ENCODE measurements at regions not wholly inside any gene's neighbourhood (a gene's known extent, or its start where the extent isn't known, plus 50 kb on each side); places are given as distances from the start of the nearest gene placed in this dataset.

DNA sequence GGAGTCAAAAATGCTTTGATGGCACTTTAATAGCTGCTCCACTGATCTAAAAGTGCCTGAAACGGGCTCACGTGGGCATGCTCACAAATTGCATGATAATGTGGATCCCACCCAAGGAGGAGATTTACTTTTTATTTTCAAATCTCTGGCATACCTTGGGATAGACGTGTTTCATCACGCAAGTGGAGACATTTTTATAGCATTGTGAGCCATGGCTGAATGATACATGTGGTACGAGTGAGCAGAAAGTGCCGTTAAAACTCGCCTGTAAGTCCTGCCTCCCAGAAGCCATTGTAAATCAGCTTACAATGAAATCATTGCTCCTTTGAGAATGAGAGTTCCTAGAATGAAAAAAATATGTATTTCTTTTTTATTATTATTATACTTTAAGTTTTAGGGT is 514.7 kb downstream of the MAT2B start:
- Histone ChIP-seq H3K4me1 (ENCODE audit: control insufficient read depth in 1 of 2, insufficient read depth in 2 of 2, low read length in 2 of 2) (no peaks in the 10 kb centered on the region), H3K9me3 (ENCODE audit: control insufficient read depth in 1 of 2, low read length in 2 of 2) (no peaks in the 10 kb centered on the region), H3K27me3 (ENCODE audit: low read depth, low read length) (no peaks in the 10 kb centered on the region), H3K27ac (ENCODE audit: low read length) (no peak overlapping the region), H3K4me3 (ENCODE audit: low read depth in 1 of 2, low read length in 2 of 2) (no peak overlapping the region), H3K36me3 (ENCODE audit: control insufficient read depth in 1 of 2, insufficient read depth in 2 of 2, low read length in 2 of 2) (no peaks in the 10 kb centered on the region)

DNA sequence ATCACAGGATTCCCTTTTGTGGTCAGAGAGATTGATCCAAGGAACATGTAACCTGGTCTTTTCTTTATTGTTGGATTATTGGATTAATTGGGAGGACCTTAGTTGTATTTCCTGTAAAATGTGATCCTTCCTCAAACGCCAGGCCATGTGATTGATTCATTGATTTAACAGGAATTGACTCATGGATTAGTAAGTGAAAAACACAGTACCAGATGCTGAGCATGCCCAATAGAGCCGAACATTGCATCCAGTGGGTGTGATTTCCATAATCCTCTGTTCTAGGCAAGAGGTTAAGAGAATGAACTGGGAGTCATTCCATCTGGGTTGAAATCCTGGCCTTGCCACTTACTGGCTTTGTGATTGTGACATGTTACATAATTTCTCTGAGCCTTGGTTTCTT is 522.3 kb downstream of the MAT2B start:
- no peak overlapping the region for H3K4me3 ChIP-seq (ENCODE audit: low read depth in 1 of 2, low read length in 2 of 2)
- no peaks in the 10 kb centered on the region for H3K36me3 ChIP-seq (ENCODE audit: control insufficient read depth in 1 of 2, insufficient read depth in 2 of 2, low read length in 2 of 2)
- no peak overlapping the region for H3K27ac ChIP-seq (ENCODE audit: low read length)
- no peaks in the 10 kb centered on the region for H3K4me1 ChIP-seq (ENCODE audit: control insufficient read depth in 1 of 2, insufficient read depth in 2 of 2, low read length in 2 of 2)
- no peaks in the 10 kb centered on the region for H3K9me3 ChIP-seq (ENCODE audit: control insufficient read depth in 1 of 2, low read length in 2 of 2)
- H3K27me3 ChIP-seq (ENCODE audit: low read depth, low read length): no peaks in the 10 kb centered on the region

DNA sequence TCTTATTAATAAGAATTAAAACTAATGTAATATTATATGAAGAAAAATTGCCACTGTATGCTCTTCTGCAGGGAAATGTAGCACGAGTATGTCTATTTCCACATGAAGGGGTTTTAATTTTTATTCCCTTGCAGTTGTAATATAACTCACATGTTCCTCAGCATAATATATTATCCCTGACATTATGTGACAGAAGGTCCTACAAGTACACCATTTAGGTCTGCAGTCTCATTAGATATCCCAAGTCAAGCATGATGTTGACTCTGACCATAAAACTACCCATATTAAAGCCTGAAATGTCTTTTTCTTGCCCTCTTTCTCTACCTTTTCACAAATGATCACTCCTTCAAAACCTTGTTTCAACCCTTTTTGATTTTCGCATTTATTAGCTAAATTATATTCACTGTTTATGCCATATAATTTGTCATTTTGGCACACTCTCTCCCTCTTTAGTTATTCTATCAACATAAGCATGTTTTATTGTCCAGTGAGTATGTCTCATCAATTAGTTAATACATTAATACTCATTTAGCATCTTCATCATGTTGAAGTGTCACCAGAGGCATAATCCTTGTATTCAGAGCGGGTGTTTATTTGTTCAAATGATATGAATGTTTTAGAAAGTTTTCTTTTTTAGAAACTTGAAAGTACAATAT is 532.8 kb downstream of the MAT2B start:
- H3K4me1 ChIP-seq (ENCODE audit: control insufficient read depth in 1 of 2, insufficient read depth in 2 of 2, low read length in 2 of 2): no peaks in the 10 kb centered on the region
- H3K27ac ChIP-seq (ENCODE audit: low read length): no peak overlapping the region
- no peaks in the 10 kb centered on the region for H3K9me3 ChIP-seq (ENCODE audit: control insufficient read depth in 1 of 2, low read length in 2 of 2)
- H3K4me3 ChIP-seq (ENCODE audit: low read depth in 1 of 2, low read length in 2 of 2): no peak overlapping the region
- H3K27me3 ChIP-seq (ENCODE audit: low read depth, low read length): no peaks in the 10 kb centered on the region
- H3K36me3 ChIP-seq (ENCODE audit: control insufficient read depth in 1 of 2, insufficient read depth in 2 of 2, low read length in 2 of 2): no peaks in the 10 kb centered on the region

DNA sequence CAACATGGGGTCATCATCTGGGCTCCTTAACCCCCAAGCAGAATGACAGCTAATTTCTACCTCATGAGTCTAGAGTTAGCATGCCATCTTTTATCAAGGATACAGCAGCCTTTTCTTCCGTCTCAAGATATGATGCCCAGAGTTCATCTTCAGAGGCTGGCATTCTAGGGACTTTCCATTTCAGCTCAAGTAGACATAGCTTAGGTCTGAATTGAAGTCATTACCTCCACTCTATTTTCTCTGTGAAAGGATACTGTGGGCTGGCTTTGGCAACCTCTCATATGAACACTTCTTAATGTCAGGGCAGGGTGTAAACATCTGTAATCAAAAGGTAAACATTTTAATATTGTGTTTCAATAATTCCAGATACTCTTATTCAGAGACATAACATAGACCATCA is 535.7 kb downstream of the MAT2B start:
- no peaks in the 10 kb centered on the region for H3K4me1 ChIP-seq (ENCODE audit: control insufficient read depth in 1 of 2, insufficient read depth in 2 of 2, low read length in 2 of 2)
- H3K9me3 ChIP-seq (ENCODE audit: control insufficient read depth in 1 of 2, low read length in 2 of 2): no peaks in the 10 kb centered on the region
- no peak overlapping the region for H3K4me3 ChIP-seq (ENCODE audit: low read depth in 1 of 2, low read length in 2 of 2)
- no peaks in the 10 kb centered on the region for H3K27me3 ChIP-seq (ENCODE audit: low read depth, low read length)
- H3K36me3 ChIP-seq (ENCODE audit: control insufficient read depth in 1 of 2, insufficient read depth in 2 of 2, low read length in 2 of 2): no peaks in the 10 kb centered on the region
- no peak overlapping the region for H3K27ac ChIP-seq (ENCODE audit: low read length)

DNA sequence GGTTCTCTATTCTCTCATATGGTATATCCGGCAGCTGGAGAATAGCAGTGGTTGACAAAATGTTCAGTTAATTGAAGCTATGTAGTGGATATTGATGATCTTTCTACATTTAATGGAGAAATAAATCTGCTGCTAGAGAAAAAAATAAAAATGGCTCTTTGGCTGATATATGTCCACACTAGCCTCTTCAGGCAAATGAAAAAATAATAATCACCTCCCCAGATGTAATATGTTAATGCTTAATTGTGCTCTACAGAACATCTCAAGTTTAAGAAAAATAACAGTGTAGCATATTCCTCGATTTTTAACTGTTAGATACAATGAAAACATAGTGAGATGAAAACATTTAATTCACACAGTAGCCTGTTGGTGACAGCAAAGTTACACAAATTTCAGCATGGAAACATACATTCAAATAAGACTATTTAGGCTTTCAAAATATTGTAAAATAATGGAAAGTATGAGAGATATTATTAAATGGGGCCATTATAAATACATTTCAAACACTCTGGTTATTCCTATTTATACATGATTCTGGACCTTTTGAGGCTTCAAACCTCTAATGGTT is 543.0 kb downstream of the MAT2B start:
- H3K9me3 ChIP-seq (ENCODE audit: control insufficient read depth in 1 of 2, low read length in 2 of 2): no peaks in the 10 kb centered on the region
- no peak overlapping the region for H3K4me3 ChIP-seq (ENCODE audit: low read depth in 1 of 2, low read length in 2 of 2)
- H3K27ac ChIP-seq (ENCODE audit: low read length): no peak overlapping the region
- no peaks in the 10 kb centered on the region for H3K36me3 ChIP-seq (ENCODE audit: control insufficient read depth in 1 of 2, insufficient read depth in 2 of 2, low read length in 2 of 2)
- no peaks in the 10 kb centered on the region for H3K27me3 ChIP-seq (ENCODE audit: low read depth, low read length)
- H3K4me1 ChIP-seq (ENCODE audit: control insufficient read depth in 1 of 2, insufficient read depth in 2 of 2, low read length in 2 of 2): no peaks in the 10 kb centered on the region

DNA sequence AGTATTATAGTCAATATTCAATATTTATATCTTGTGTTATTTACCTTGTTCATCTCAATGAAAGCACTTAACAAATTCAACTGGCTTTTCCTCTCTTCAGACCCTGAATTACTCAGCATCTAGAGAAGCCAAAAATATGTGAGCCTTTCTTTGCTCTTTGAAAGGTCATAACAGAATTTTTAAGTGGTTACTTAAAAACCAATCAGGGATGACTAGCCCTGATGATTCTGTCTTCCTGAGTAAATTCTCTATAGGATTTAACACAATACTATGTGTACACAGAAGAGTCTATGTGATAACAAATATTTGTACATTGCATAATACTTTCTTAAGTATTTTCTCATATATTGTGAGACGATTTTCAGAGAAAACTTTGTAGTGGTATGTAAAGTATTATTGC is 546.3 kb downstream of the MAT2B start:
- Histone ChIP-seq H3K27me3 (ENCODE audit: low read depth, low read length) (no peaks in the 10 kb centered on the region), H3K4me3 (ENCODE audit: low read depth in 1 of 2, low read length in 2 of 2) (no peak overlapping the region), H3K9me3 (ENCODE audit: control insufficient read depth in 1 of 2, low read length in 2 of 2) (no peaks in the 10 kb centered on the region), H3K4me1 (ENCODE audit: control insufficient read depth in 1 of 2, insufficient read depth in 2 of 2, low read length in 2 of 2) (no peaks in the 10 kb centered on the region), H3K27ac (ENCODE audit: low read length) (no peak overlapping the region), H3K36me3 (ENCODE audit: control insufficient read depth in 1 of 2, insufficient read depth in 2 of 2, low read length in 2 of 2) (no peaks in the 10 kb centered on the region)

DNA sequence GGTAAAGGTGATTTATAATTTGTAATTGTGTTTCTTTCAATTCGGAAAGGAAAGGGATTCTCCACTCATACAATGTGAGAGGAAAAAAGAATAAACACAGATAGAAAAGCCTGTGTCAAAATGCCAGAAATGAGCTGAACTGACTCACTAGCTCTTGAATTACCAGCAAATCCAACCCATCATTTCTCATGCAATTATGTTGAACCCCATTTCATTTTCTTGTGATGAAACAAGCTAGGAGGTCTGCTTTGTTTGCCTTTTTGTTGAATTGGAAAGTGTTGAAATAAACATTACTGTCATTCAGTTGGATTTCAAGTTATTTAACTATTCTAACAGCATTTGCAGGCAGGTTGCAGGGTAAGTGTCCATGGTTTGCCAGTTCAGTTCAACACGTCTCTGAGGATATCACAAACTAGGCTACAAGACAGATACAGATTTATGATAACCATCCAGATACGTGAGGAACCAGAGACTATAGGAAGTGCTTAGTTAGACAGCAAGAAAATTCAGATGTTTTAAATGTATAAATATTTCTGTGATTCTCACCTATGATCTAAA is 547.2 kb downstream of the MAT2B start:
- Histone ChIP-seq H3K27me3 (ENCODE audit: low read depth, low read length) (no peaks in the 10 kb centered on the region), H3K36me3 (ENCODE audit: control insufficient read depth in 1 of 2, insufficient read depth in 2 of 2, low read length in 2 of 2) (no peaks in the 10 kb centered on the region), H3K4me3 (ENCODE audit: low read depth in 1 of 2, low read length in 2 of 2) (no peak overlapping the region), H3K9me3 (ENCODE audit: control insufficient read depth in 1 of 2, low read length in 2 of 2) (no peaks in the 10 kb centered on the region), H3K27ac (ENCODE audit: low read length) (no peak overlapping the region), H3K4me1 (ENCODE audit: control insufficient read depth in 1 of 2, insufficient read depth in 2 of 2, low read length in 2 of 2) (no peaks in the 10 kb centered on the region)

DNA sequence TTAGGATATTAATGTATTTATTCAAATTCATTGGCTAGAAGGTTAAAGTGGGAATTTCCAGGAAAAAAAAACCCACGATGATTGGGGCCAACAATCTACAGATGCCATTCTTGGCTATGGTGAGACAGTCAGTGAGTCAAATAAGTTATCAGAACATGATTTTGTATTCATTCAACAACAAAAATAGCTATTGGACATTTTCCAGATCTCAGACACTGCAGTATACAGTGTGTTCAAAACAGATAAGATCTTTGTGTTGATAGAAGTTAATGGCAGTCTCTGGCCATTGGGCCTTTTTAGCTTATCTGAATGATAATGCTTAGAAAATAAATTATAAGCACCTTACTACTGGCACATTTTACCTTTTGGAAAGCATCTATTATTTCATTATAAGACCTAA is 547.7 kb downstream of the MAT2B start:
- Histone ChIP-seq H3K9me3 (ENCODE audit: control insufficient read depth in 1 of 2, low read length in 2 of 2) (no peaks in the 10 kb centered on the region), H3K36me3 (ENCODE audit: control insufficient read depth in 1 of 2, insufficient read depth in 2 of 2, low read length in 2 of 2) (no peaks in the 10 kb centered on the region), H3K27me3 (ENCODE audit: low read depth, low read length) (no peaks in the 10 kb centered on the region), H3K4me3 (ENCODE audit: low read depth in 1 of 2, low read length in 2 of 2) (no peak overlapping the region), H3K27ac (ENCODE audit: low read length) (no peak overlapping the region), H3K4me1 (ENCODE audit: control insufficient read depth in 1 of 2, insufficient read depth in 2 of 2, low read length in 2 of 2) (no peaks in the 10 kb centered on the region)

DNA sequence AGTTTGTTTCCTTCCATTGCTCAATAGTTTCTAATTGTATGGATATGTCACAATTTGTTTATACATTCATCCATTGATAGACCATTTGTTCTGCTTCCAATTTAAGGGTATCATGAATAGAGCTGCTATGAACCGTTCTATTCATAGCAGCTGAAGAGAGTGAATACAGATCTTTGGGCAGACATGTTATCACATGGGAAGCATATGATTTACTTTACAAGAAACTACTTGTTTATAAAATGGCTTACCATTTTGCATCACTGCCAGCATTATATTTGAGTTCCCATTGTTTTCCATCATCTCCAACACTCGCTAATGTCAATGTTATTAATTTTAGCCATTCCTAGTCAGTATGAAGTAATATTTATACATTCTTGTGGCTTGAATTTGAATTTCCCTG is 549.0 kb downstream of the MAT2B start:
- Histone ChIP-seq H3K4me3 (ENCODE audit: low read depth in 1 of 2, low read length in 2 of 2) (no peak overlapping the region), H3K27me3 (ENCODE audit: low read depth, low read length) (no peaks in the 10 kb centered on the region), H3K36me3 (ENCODE audit: control insufficient read depth in 1 of 2, insufficient read depth in 2 of 2, low read length in 2 of 2) (no peaks in the 10 kb centered on the region), H3K27ac (ENCODE audit: low read length) (no peak overlapping the region), H3K9me3 (ENCODE audit: control insufficient read depth in 1 of 2, low read length in 2 of 2) (no peaks in the 10 kb centered on the region), H3K4me1 (ENCODE audit: control insufficient read depth in 1 of 2, insufficient read depth in 2 of 2, low read length in 2 of 2) (no peaks in the 10 kb centered on the region)

DNA sequence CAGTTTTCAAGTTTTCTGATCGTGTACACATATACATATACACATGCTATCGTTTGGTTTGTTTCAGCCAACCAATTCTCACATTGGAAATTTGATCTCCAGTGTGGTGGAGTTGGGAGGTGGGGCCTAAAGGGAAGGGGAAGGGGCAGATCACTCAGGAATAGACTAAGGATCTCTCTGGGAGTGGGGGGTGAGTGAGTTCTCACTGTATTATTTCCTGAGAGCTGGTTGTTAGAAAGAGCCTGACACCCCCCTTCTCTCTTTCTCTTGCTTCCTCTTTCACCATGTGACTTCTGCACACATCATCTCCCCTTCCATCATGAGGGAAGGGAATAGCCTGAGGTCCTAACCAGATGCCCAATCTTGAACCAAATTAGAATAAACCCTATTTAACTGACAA is 551.7 kb downstream of the MAT2B start:
- no peaks in the 10 kb centered on the region for H3K27me3 ChIP-seq (ENCODE audit: low read depth, low read length)
- no peak overlapping the region for H3K27ac ChIP-seq (ENCODE audit: low read length)
- no peak overlapping the region for H3K4me3 ChIP-seq (ENCODE audit: low read depth in 1 of 2, low read length in 2 of 2)

DNA sequence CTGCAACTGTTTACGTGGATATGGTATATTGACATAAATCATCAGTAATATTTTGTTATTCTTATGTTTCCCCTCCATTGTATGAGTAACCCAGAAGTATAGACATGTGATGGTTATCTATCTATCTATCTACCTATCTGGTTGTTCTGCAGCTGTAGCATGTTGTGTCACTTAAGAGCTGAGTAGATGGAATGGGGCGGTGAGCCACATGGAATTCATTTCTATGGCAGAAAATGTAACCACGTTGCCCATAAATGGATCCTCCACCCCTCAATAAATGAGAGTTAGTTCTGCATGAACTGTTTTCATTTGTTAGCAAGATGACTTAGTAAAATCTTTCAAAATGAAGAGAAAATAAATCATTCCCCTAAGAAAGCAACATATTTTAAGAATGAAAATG is 553.2 kb downstream of the MAT2B start:
- H3K27ac ChIP-seq (ENCODE audit: low read length): no peak overlapping the region

More for the DNA sequence above, 551.7 kb downstream of the MAT2B start:
- Histone ChIP-seq H3K9me3 (ENCODE audit: control insufficient read depth in 1 of 2, low read length in 2 of 2) (no peaks in the 10 kb centered on the region), H3K36me3 (ENCODE audit: control insufficient read depth in 1 of 2, insufficient read depth in 2 of 2, low read length in 2 of 2) (no peaks in the 10 kb centered on the region), H3K4me1 (ENCODE audit: control insufficient read depth in 1 of 2, insufficient read depth in 2 of 2, low read length in 2 of 2) (no peaks in the 10 kb centered on the region)

DNA sequence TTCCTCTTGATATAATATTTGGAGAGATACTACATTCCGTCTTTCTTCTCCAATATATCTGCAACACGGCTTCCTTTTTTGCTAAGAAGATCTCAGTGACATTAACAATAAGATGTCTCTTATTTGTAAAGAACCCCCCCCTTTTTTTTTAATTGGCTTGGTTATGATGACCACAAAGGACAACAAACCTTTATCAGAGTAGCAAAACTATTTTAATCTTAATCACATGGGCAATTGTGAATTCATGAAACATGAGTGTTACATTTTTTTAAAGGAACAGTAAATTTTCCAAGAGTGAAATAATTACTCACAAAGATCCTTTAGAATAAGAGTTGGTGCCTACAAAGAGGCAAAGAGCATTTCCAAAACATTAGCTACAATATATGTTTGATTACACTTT is 554.1 kb downstream of the MAT2B start:
- Histone ChIP-seq H3K27me3 (ENCODE audit: low read depth, low read length) (no peaks in the 10 kb centered on the region), H3K4me1 (ENCODE audit: control insufficient read depth in 1 of 2, insufficient read depth in 2 of 2, low read length in 2 of 2) (no peaks in the 10 kb centered on the region), H3K9me3 (ENCODE audit: control insufficient read depth in 1 of 2, low read length in 2 of 2) (no peaks in the 10 kb centered on the region), H3K36me3 (ENCODE audit: control insufficient read depth in 1 of 2, insufficient read depth in 2 of 2, low read length in 2 of 2) (no peaks in the 10 kb centered on the region), H3K4me3 (ENCODE audit: low read depth in 1 of 2, low read length in 2 of 2) (no peak overlapping the region), H3K27ac (ENCODE audit: low read length) (no peak overlapping the region)

More for the DNA sequence above, 553.2 kb downstream of the MAT2B start:
- Histone ChIP-seq H3K4me1 (ENCODE audit: control insufficient read depth in 1 of 2, insufficient read depth in 2 of 2, low read length in 2 of 2) (no peaks in the 10 kb centered on the region), H3K27me3 (ENCODE audit: low read depth, low read length) (no peaks in the 10 kb centered on the region), H3K36me3 (ENCODE audit: control insufficient read depth in 1 of 2, insufficient read depth in 2 of 2, low read length in 2 of 2) (no peaks in the 10 kb centered on the region), H3K4me3 (ENCODE audit: low read depth in 1 of 2, low read length in 2 of 2) (no peak overlapping the region), H3K9me3 (ENCODE audit: control insufficient read depth in 1 of 2, low read length in 2 of 2) (no peaks in the 10 kb centered on the region)

All from muscle layer of duodenum (tissue), 2 donors.